ENCODE measurements at regions not wholly inside any gene's neighbourhood (a gene's known extent, or its start where the extent isn't known, plus 50 kb on each side); places are given as distances from the start of the nearest gene placed in this dataset.

DNA sequence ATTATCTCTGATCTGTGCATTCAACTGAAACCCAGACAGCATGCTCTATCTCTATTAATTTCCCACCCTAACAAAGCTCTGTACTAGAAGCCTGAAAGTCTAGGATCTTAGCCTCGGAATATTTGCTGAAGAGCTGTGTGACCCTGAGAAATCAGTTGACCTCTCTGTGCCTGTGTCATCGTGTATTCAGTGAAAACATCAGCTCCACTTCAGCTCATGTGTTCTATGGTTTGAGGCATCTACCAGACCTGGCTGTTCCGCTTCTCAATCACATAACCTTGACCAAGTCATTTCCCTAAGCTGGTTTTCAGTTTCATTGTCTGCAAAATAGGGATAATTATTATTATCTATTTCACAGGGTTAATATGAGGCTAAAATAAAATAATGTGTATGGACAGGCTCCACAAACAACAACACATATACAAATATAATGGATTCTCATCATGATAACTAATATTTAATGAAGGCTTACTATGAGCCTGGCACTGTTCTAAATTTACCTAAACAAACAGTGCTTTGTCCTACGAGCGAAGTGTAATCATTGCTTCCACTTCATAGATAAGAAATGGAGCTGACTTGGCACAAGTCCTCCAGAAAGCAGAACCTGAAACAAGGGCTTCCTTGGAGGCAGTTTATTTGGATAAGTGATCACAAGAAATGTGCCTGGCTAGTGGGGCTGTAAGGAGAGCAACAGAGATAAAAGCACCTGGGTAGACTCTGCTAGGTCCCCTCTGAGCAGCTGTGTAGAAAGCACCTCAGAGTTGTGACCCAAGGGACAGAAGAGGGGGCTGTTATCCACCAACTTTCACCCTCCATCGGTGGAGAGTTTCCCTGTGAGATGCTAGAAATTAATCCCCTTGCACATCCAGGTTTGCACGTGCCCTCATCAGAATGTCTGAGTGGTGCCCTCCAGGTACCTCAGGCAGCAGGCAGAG is 356.9 kb downstream of the RAB28 start:
- DNase-seq (ENCODE audit: low spot score), result no peak

DNA sequence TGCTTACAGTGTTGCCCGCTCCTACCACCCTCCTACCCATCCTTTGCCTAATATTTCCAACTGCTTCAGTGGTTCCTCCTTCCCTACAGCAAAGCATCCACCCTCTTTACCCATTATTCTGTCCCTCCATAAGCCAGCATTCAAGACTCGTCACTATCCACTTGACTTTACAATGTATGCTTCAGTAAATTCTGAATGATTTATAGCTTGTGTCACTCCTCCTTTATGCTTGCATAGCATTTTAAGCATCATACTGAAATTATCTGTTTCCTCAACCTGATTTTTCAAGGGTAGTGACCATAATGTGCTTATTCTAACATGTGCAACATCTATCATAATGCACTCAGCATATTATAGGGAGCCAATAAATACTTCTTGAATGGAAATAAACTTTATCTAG is 365.5 kb downstream of the RAB28 start:
- DNase-seq (ENCODE audit: low spot score), result no peak

DNA sequence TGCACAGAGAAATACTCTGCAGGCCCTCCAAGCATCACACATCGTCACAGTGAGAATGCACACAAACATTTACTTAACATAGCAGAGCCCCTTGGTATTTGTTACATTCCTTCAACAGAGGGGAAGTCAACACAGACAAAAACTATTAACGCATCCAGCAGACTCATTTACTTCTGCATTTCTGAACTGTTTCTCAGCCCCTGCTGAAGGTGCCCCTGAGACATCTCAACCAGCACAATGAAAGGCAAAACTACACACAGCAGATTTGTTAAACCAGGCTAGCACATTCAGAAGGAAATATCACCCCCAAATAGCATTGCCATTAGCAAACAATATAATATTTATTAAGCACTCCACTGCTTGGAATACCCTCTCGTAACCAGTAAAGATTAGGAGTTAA is 367.0 kb downstream of the RAB28 start:
- DNase-seq (ENCODE audit: low spot score), result no peak

DNA sequence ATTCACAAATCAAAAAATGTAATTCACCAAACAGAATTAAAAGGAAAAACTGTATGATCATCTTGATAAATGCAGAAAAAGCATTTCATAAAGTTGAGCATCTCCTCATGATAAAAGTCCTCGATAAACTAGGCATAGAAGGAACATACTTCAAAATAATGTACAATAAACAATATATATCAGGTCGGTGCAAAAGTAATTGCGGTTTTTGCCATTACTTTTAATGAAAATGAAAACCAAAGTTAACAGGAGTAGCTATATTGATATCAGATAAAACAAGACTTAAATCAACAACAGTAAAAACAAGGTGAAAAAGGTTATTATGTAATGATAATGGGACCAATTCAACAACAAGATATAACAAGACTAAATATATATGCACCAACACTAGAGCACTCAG is 372.1 kb downstream of the RAB28 start:
- no peak for DNase-seq (ENCODE audit: low spot score)

DNA sequence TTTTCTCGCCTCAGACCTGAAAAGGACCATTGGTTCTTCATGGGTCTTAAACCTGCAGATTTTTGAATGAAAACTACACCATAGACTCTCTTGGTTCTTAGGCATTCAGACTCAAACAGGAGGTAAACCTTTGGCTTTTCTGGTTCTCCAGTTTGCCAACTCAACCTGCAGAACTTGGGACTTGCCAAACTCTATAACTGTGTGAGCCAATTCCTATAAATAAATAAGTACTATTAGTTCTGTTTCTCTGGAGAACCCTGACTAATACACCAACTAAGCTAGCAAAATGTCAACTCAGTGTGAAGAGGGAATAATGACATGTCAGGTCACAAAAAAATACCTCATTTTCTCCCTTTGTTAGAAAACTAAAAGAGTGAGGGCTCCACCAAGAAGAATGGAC is 374.6 kb downstream of the RAB28 start:
- DNase-seq (ENCODE audit: low spot score), result no peak

DNA sequence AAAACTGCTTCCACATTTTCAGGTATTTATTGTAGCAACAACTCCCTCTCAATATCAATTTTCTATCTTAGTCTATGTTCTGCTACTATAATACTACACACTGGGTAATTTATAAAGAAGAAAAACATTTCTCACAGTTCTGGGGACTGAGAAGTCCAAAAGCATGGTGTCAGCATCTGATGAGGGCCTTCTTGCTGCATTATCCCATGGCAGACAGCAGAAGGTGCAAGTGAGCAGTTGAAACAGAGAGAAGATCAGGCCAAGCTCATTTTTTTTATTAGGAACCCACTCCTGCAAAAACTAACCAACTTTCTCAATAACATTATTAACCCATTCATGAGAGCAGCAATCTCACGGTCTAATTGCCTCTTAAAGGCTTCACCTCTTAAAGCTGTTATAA is 376.0 kb downstream of the RAB28 start:
- DNase-seq (ENCODE audit: low spot score), result no peak

DNA sequence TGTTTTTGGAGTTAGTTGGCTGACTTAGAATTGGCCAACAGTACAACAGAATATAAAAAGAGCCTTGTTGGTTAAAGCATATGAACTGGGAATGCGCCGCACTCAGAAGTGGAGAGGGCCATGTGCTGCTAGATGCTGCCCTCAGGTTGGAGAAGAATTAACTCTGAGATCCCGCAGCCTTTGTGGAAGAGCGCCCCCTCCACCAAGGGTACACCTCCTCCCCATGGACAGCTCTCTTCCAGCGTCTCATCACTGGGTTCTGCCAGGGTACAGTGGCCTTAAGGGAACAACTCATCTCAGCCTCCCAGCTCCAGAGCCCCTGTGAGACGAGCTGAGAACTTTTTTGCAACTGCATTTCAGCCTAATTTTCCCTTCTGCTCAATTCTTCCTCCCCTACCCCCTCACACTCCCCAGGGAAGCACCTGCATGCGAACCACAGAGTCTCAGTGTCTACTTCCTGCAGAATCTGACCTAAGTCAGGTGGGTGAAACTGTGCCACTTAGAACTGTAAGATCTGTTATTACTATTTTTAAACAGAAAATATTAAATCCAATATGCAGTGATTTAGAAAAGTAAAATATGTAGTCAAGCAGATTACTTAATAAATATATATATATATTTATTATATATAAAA is 380.6 kb downstream of the RAB28 start:
- no peak for DNase-seq (ENCODE audit: low spot score)

DNA sequence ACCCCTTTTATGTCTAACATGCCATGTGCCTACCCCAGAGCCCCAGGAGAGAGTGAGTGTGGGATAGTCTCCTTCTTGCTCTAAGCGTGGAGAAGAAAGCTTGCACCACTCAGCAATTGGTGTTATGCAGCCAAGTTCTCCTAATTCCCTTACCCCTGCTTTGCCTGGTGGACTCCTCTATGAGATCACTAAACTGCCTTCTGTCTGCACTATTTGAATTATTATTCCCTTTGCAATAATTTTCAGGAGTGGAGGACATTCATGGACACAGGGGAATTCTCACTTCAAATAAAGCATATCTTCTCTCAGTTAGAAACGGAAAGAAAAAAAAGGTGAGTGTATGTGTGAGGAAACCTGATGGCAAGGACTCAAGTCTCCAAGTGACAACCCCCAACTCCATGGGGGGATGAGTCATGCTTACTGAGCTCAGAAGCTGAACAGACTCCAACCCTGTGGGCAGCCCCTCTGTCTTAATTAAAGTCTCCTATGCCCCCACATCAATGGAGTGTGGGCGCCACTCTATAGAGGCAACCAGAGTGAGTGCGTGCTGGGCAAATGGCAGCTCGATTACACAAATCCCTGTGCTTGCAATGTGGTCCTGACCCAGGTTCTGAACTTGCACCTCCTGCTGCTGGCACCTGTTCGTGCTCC is 381.9 kb downstream of the RAB28 start:
- DNase-seq (ENCODE audit: low spot score), result no peak

DNA sequence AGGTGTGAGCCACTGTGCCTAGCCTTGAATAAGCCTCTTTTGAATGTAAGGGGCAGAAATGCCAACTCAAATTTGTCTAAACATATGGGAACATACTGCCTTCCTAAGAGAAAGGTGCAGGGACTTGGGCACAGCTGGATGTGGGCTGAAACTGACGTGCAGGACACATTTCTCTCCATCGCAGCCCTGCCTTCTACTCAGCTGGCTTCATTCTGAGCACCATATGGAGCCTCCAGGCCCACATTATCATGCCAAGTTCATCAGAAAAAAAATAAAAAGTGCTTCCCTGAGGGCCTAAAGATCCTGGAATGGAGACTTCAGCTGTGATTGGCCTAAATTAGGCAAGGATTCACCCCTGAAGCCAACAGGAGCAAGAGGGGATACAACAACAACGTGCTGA is 386.2 kb downstream of the RAB28 start:
- no peak for DNase-seq (ENCODE audit: low spot score)

DNA sequence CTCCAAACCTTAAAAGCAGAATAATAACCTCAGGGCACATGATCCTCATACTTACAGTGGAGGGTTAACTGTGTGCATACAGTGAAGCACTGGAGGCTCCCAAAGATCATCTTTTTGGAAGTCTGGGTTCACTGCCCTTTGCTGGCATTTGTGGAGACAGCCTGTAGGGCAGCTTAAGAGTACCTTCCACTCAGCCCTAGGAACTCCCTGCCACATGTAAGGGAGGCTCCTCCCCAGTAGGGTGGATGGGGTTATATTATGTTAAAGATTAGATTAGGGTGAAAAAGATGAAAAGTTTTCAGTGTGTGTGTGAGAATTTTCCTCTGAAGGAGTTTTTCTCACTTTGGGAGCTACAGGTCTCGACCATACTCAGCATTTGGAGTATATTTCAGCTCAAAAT is 388.4 kb downstream of the RAB28 start:
- DNase-seq (ENCODE audit: low spot score), result no peak

DNA sequence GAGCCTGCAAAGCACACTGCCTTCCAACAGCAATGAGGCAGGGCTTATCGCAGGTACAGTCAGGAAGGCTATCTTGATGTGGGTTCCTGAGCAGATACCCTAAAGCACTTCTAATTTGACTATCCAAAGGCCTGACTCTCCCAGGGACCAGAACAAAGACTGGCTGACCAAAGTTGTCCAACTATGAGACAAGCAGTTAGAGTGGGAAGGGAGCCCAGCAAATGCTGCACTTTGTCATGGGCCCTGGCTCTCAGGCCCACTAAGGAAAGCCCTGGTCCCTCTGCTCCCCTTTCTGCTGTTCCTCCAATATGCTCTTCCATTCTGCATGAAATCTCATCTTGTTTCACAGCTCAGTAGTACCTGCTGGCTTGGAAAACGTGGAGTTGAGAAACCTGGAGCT is 391.0 kb downstream of the RAB28 start:
- DNase-seq (ENCODE audit: low spot score), result no peak

DNA sequence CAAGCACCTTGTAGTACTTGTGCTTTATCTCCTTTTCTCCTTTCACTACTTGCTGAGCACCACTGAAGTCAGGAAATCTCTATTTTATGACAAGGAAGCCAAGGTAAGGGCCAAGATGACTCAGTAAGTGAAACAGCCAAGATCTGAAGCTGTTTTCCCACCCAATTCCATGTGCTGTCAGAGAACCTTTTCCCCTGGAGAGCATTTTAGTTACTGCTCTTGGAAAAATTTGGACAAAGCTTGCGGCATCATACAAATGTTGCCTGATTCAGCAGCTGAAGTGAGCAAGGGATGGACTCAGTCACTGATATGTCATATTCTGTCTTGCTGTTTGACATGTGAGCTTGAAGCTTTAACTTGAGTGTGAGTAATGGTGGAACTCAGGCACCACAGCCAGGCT is 391.4 kb downstream of the RAB28 start:
- no peak for DNase-seq (ENCODE audit: low spot score)

DNA sequence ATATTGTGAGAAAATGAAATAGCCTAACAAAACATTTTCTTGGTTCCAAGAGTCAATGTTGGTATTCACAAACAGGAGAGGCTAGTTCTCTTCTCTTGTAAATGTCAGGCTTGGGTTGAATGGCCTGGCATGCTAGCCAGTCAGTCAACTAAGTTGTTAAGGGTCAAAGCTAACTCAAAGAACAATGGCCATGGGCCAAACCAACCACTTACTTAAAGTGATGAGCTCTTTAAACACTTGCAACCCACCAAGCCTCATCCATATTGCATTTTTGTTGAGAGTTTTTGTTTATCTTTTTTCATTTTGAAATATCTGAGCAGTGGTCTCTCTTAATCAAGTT is 394.5 kb downstream of the RAB28 start:
- DNase-seq (ENCODE audit: low spot score), result no peak

DNA sequence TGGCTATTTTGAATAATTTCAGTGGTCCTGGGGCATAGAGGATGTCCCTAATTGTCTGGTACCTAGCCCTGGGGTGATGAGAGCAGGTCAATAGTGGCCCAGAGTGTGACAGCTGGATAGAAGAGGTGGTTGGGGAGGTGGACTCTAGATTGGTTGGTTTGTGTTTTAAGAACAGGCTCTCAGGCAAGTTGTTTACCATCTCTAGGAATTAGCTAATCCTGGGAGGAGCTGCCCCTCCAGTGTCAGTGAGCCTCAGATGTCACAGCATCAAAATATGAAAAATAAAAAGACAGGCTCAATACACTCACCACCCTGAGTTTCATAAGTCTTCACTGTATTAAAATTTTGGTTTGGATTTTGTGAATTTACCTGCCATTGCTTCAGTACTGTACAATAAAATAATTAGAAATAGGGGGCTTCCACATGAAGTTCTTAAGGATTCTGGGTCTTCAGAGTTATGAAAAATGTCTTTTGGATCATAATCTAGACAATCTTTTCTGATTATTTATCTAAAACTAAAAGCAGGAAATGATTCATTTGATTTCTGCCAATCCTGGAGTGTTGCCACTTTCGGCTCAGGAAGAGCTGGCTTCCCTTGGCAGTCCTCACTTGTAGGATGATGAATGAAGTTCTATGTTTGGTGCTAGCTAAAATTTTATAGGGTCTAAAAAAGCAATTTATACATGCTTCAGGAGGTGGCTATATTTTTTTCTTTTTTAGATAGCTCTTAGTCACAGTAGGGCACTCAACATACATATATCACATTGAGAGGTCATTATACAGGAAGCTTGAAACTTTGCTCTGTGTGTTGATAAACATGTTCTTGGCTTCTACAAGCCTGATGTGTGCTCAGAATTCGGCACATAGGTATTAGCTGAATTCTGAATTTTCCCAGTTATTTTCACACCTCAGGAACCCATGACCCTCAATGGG is 395.1 kb downstream of the RAB28 start:
- peak; percentile 27 for DNase-seq (ENCODE audit: low spot score)

DNA sequence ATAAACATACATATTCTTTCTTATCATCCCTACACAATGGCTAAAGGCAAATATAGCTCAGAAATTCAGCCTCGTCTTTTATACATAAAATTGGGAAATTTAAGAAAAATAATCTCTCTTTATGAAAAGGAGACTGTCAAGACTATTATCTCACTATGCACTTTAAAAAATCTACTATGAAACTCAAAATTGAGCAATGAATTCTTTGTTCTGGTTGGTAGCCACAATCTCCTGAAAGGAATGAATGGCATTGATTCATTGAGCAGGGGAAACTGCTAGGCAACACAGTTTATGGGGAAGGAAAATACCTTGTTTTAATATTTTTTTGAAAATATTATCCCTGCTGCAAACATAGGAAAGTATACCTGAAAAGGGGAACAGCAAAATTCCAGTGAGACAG is 397.1 kb downstream of the RAB28 start:
- no peak for DNase-seq (ENCODE audit: low spot score)

DNA sequence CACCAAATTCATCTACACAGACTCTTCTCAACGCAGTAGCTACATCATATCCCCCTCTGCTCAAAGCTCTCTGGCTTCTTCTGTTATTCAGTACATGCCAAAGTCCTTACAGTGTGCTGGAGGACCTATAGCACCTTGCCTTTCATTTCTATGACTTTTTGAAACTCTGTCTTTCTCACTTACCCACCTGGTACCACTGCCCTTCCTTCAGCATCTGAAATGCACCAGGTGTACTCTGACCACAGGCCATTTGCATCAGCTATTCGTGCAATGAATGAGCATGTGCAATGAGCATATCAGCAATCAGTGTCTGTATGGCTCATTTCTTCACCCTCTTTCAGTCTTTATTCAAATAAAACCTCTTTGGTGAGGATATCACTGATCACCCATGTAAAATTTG is 399.9 kb downstream of the RAB28 start:
- no peak for DNase-seq (ENCODE audit: low spot score)

DNA sequence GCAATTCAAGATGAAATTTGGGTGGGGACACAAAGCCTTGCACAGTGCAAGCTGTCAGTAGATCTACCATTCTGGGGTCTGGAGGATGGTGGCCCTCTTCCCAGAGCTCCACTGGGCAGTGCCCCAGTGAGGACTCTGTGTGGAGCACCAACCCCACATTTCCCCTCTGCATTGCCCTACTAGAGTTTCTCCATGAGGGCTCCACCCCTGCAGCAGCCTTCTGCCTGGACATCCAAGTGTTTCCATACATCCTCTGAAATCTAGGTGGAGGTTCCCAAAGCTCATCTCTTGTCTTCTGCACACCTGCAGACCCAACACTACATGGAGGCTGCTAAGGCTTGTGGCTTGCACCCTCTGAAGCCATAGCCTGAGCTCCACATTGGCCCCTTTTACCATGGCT is 402.3 kb downstream of the RAB28 start:
- DNase-seq (ENCODE audit: low spot score), result no peak

DNA sequence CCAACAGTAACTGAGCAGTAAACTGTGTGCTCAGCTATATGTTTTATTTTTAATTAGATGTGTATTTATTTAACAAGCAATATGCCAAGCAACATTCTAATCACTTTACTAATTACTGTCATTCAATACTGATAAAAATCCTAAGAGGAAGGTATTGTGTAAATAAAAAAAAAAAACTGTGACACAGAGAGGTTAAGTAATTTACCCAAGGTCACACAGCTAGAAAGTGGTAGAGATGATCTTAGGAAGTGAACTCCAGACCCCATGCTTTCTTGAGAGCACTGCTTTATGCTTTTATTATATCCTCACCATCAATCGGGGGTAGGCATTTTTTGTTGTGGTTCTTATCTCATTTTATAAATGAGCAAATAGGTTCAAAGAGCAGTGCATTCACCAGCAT is 417.1 kb downstream of the RAB28 start:
- no peak for DNase-seq (ENCODE audit: low spot score)

DNA sequence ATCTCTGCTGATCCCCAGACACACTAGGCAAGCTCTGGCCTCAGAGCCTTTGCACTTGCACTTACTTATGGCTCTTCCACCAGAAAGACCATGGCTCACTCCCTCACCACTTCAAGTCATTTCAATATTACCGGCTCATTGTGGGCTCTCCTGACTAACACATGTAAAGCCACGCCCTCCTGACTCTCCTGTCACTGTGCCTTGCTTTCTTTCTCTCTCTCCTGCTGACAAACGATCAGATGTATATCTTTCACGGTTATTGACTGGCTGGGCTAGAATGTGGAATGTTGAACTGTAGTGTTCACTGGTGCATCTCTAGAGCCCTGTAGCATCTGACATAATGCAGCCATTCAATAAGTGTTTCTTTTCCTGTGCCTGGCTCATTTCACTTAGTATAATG is 425.1 kb downstream of the RAB28 start:
- DNase-seq (ENCODE audit: low spot score), result no peak

DNA sequence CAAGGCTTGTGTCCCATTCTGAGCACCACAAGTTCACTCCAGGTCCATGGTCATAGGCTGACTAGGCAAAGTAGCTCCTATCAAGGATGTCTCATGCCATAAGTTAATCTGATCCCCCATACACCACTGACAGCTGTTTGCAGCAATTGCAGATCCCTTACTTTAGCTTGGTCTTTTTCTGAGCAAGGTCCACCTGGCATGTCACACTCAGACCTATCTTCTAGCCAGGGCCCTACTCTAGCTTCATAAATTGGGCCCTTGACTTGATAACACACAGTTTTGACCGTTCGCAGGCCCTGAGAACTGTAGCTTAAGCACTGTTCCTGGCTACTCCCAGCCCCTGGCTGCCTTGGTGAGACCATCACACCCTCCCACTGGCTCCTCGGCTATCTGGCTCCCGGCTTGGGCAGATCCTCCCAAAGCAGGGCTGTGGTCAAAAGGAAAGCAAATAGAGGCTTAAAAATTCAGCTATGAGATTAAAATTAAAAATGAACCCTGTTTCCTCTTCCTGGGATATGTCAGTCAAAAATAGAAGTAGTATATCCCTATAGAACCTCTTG is 427.4 kb downstream of the RAB28 start:
- no peak for DNase-seq (ENCODE audit: low spot score)

DNA sequence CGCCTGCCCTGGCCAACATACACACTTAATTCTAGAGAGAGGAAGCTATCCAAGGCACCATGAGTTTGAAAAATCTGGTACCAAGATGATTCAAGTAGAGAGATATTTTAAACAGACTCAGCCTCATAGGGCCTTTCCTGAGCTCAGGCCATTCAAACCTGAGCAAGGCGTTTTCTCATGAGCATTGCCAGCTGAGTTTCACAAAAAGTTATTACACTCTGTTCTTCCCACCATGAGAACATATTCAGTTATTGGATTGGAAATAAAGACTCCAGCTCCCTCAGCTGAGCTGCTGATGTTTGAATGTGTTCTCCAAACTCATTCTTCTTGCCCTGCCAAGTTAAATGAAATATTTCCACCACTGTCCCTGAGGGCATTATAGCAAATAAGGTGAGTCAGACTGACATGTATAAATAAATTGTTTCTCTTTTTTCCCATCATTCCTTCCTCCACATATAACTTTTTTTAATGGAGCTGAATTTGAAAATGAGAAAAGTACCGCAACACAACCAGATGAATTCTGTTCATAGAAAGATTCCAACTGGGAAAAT is 429.6 kb downstream of the RAB28 start:
- no peak for DNase-seq (ENCODE audit: low spot score)

DNA sequence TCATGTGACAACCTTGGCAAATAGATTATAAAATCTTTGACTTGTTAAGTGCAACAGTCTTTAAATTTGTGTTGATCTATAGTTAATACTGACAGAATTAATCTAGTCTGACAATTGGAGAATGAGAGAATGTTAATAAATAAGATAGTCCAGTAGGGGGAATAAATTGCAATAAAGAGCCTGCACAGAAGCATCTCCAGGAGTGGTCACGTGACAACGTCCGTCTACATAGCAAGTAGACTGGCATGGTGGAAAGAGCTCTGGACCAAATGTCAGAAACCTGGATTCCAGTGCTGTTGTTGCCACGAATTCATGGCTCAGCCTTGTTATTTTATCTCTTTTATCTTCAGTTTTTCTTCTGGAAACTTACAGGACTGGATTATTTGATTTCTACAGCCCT is 436.5 kb downstream of the RAB28 start:
- DNase-seq (ENCODE audit: low spot score), result no peak

All from pons (tissue), 1 donor.